LoVo (cell line): ENCODE measurements at regions not wholly inside any gene's neighbourhood (a gene's known extent, or its start where the extent isn't known, plus 50 kb on each side); places are given as distances from the start of the nearest gene placed in this dataset.

Experiments used
- DNase-seq: peaks from one replicate; pipeline ENCODE4 v3.0.0-alpha.2; 2016; ENCODE audit warnings: low spot score

DNA sequence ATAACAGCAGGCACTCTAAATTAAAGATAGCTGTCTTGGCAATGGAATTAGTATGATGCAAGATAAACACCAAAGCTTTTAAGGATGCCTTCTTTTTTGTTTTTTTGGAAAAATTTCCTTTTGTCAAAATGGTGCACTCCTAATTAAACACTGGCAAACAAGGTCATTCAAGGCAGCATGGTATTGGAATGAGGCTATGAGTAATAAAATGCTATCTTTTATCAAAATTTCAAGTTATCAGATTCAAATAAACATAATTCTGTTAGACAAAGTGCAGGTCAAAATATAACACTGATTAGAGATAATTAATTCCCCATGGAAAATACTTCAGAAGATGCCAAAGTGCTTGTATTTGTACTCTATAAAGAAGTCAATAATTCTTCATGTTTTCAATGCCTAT is 514.1 kb downstream of the TENT5A start:
- no peak for DNase-seq

GRCh38 chr6:81237226-81237625 is 515.3 kb downstream of the TENT5A start:
- no peak for DNase-seq

- no peak for DNase-seq
Measured at GRCh38 chr6:81235512-81235911, 517.0 kb downstream of the TENT5A start.

- no peak for DNase-seq
Measured at GRCh38 chr6:81233990-81234389, 518.5 kb downstream of the TENT5A start.

- DNase-seq, result no peak
Measured at GRCh38 chr6:81228912-81229555, 523.4 kb downstream of the TENT5A start.

DNA sequence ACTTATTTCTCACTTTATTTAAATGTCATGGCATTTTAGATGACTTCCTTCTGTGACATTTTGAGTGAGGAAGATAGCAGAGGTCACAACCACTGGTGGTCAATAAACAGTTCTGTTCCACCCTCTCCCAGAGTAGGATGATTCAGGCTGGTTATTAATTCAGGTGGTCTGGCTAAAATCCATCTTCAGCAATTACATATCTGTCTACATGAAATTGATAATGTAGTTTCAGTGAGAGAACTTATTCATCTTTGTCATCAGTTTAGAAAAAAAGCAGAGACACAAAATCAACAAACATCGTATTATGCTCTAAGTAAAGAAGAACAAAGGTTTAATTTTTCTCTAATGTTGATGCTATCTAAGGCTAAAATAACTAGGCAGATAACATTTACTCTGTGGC is 525.5 kb downstream of the TENT5A start:
- DNase-seq, result no peak

- DNase-seq, result no peak
Measured at GRCh38 chr6:81216668-81217067, 535.8 kb downstream of the TENT5A start.

- no peak for DNase-seq
Measured at GRCh38 chr6:81215092-81215432, 537.4 kb downstream of the TENT5A start.

GRCh38 chr6:81214414-81215091 is 537.9 kb downstream of the TENT5A start:
- DNase-seq, result no peak

DNA sequence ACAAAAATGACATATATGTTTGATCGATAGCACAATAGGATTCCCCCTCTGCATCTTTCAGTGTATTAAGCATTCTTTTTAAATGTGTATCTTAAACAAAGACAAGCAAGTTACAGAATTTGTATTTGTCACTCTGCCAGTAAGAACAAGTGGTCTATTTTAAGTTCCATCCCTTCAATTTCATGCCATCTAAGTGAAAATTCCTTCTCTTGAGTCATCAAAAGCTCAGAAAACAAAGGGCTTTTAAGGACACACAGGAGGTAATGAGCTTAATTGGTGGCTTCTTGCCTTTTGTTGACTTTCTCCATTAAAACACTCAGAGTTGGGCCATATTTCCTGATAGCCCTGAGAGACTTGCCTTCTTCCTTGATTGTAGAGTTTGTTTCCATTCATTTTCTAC is 547.8 kb downstream of the TENT5A start:
- DNase-seq, result no peak

- no peak for DNase-seq
Measured at GRCh38 chr6:81194374-81194773, 558.1 kb downstream of the TENT5A start.

- no peak for DNase-seq
Measured at GRCh38 chr6:81172056-81172740, 580.3 kb downstream of the TENT5A start.

DNA sequence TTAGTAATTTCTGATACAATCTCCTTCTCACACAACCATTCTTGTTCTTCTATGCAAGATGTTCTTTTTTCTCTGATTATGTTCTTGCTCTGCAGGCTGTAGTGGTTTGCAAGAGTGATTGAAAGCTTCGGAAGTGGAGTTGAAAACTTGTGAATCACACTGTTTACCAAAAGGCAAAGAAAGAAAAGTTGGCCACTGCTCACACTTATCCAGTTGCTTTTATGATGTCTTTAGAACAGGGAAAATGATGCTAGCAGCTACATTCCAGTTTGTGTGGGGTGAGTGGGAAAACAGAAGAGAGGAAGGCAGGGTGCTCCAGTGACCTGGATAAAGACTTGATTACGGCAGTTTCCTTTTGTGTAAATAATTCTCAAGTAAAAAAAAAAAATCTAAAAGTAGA is 583.3 kb downstream of the TENT5A start:
- no peak for DNase-seq

DNA sequence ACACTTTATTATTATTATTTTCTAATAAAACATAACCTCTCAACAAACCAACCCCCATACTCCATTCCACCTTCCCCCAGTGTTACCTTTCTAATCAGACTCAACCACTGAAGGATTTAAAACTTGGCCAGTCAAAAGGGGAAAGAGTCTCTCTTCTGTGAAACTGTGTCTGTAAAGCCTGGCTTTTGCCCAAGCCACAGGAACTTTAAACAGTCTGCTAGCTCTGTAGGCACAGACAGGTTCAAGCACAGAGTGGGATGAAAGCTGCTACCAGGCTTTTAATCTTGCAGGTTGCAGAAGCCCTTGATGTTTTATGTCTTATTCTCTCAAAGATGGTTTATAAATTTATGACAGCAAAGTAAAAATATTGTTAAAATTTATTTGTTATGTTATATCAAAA is 585.7 kb downstream of the TENT5A start:
- DNase-seq, result no peak

DNA sequence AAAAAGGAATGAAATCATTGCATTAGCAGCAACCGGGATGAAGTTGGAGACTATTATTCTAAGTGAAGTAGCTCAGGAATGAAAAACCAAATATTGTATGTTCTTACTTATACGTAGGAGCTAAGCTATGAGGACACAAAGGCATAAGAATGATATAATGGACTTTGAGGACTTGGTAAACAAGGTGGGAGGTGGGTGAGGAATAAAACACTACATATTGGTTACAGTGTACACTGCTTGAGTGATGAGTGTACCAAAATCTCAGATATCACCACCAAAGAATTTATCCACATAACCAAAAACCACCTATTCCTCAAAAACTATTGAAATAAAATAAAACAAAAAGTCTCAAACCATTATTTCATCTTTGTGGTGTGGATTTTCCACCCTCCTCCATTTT is 593.5 kb downstream of the TENT5A start:
- DNase-seq, result no peak

GRCh38 chr6:81148751-81149150 is 603.7 kb downstream of the TENT5A start:
- DNase-seq, result no peak

DNA sequence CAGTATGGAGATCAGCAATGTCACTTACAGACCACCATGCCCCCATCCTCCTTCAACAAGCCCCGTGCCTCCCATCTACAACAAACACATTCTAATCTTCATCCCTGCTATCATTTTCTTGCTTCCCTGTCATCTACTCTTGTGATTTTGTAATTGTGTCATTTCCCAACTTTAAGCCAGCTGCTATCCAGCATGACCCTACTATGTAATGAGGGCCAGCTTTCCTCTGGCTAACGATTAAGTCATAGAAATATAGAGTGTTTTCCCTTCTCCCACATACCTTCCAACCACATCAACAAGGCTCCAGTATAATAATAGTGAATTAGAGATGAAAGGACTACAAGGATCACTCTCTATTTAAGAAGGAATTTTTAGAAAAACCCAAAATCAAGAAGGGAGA is 607.0 kb downstream of the TENT5A start:
- DNase-seq, result no peak

GRCh38 chr6:81144346-81144745 is 608.1 kb downstream of the TENT5A start:
- DNase-seq, result no peak

GRCh38 chr6:81138236-81138635 is 614.2 kb downstream of the TENT5A start:
- no peak for DNase-seq

DNA sequence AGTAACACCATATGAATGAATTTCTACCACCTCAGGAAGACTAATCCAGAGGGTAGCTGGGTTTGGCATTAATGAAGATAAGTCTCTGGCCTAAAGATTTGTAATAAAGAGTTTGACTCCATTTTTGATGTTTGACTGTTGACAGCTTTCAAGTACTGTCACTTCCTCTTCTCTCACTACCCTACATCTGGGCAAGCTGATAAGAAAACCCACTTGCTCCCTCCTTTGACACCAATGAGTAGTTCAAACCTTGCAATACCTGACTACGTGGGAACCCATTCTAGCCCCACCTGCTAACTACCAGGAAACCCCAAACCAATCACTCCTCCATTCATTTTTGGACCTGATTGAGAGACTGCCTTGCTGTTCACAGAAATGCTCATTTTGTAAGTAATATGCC is 621.5 kb downstream of the TENT5A start:
- DNase-seq, result no peak

DNA sequence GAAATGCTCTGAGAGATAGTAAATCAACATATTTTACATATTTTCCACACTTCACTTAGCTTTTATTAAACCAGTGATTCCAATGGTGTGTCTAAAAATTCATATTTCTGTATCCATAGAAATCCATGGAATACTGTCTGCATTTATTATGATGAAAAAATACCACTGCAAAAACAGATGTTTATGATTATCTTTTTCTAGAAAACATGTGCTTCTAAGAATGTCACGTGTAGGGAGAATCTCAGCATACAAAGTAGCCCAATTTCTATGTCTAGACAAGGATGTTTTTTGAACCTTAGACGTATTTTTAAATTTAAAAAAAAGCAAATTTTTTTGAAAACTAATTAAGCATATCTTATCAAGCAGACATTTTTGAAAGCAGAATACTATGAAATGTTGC is 622.4 kb downstream of the TENT5A start:
- DNase-seq, result no peak

- no peak for DNase-seq
Measured at GRCh38 chr6:81128671-81129070, 623.8 kb downstream of the TENT5A start.

DNA sequence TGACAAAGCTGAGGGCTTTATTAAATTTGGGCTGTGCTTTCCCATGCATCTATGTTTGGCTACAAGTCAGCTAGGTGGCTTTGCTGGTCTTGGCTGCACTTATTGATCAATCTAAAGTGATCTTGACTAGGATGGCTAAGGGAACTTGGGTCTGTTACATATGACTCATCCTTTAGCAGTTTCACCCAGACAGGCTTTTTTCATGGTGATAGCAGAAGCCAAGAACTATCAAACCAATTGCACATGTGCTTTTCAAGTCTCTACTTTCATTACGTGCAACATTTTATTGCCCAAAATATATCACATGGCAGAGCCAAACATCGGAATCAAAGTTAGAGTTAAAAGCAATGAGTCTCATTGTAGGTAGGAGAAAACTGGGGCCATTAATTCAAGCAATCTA is 626.3 kb downstream of the TENT5A start:
- no peak for DNase-seq

DNA sequence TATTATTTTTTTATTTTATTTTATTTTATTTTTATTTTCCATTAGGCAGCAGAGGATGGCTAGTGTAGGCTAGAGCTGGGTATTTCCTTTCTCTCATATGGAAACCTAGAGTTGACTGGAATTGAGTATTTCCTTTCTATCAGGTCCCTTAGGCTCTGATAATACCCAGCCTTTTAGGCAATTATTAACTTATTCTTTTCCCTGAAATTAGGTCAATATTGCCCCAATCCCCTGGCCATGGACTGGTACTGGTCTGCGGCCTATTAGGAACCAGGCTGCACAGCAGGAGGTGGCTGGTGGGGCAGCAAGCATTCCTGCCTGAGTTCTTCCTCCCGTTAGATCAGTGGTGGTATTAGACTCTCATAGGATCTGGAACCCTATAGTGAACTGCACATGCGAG is 632.2 kb downstream of the TENT5A start:
- no peak for DNase-seq
